SJSA1 (cell line): ENCODE measurements at regions not wholly inside any gene's neighbourhood (a gene's known extent, or its start where the extent isn't known, plus 50 kb on each side); places are given as distances from the start of the nearest gene placed in this dataset.

Experiments
- DNase-seq, 2 experiments: peaks; one replicate each; pipeline ENCODE4 v3.0.0-alpha.2; 2015 to 2020; ENCODE audit warnings: low spot score in 2 of 2, low read depth in 1 of 2
- H3K27ac ChIP-seq: fragments of 250-450 bp; sonication (Bioruptor Pico); 2 replicates; pipeline ENCODE4 v1.5.1; 2020; ENCODE audit warnings: mild to moderate bottlenecking, moderate library complexity
- H3K27me3 ChIP-seq: fragments of 250-450 bp; sonication (Bioruptor Pico); replicated peaks from 2 replicates; pipeline ENCODE4 v1.5.1; 2020; ENCODE audit warnings: mild to moderate bottlenecking, moderate library complexity
- H3K36me3 ChIP-seq: fragments of 250-450 bp; sonication (Bioruptor Pico); 2 replicates; pipeline ENCODE4 v1.5.1; 2020; ENCODE audit warnings: mild to moderate bottlenecking
- H3K4me1 ChIP-seq: fragments of 250-450 bp; sonication (Bioruptor Pico); replicated peaks from 2 replicates; pipeline ENCODE4 v1.6.1; 2021; ENCODE audit warnings: mild to moderate bottlenecking
- H3K4me3 ChIP-seq: fragments of 250-450 bp; sonication (Bioruptor Pico); 2 replicates; pipeline ENCODE4 v1.5.1; 2020; ENCODE audit warnings: mild to moderate bottlenecking
- H3K9me3 ChIP-seq: fragments of 250-450 bp; sonication (Bioruptor Pico); replicated peaks from 2 replicates; pipeline ENCODE4 v1.5.1; 2020; ENCODE audit warnings: mild to moderate bottlenecking

DNA sequence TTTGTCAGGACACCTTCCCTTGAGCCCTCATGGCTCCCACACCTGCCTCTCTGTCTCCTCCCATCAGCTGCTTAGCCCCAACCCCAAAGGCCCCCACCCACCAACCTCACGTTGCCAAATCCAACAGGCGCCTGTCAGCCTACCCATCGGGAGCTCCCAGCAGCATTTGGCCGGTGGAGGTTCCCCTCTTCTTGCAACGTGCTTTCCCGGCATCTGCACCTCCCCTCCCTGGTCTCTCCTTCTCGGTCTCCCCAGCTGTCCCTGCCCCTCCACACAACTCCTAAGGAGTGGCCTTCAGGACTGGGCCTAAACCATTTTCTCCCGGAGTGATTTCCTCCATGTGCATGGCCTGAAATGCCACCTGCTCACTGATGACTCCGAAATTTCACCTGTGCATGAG, 71.9 kb downstream of the KLHDC7A start:
- peaks cover 14% of the 10 kb centered on the region for H3K27me3 ChIP-seq
- no peaks in the 10 kb centered on the region for H3K9me3 ChIP-seq
- H3K27ac ChIP-seq = no peak overlapping the region
- H3K36me3 ChIP-seq = no peaks in the 10 kb centered on the region
- no peak for DNase-seq
- H3K4me3 ChIP-seq = no peak overlapping the region
- H3K4me1 ChIP-seq = no peaks in the 10 kb centered on the region

DNA sequence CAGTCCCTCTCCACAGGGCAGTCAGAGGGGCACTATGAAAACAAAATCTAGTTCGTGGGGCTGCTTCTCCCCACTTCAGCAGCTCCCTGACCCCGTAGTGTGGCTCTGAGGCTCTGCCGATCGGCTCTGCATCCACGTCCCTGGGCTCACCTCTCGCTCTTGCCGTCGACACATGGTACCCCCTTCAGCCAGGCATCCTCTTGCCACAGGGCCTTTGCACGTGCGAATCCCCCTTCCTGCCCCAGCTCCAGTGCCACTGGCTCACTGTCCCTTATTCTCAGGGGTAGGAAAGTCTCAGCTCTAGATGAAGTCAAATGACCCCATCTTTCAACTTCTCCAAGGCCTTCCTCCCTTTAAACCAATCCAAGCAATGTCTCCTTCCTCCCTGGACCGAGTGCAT, 72.7 kb downstream of the KLHDC7A start:
- Histone ChIP-seq H3K27me3 (peaks cover 21% of the 10 kb centered on the region), H3K4me3 (no peak overlapping the region), H3K4me1 (no peaks in the 10 kb centered on the region), H3K36me3 (no peaks in the 10 kb centered on the region), H3K27ac (no peak overlapping the region), H3K9me3 (no peaks in the 10 kb centered on the region)
- no peak for DNase-seq

DNA sequence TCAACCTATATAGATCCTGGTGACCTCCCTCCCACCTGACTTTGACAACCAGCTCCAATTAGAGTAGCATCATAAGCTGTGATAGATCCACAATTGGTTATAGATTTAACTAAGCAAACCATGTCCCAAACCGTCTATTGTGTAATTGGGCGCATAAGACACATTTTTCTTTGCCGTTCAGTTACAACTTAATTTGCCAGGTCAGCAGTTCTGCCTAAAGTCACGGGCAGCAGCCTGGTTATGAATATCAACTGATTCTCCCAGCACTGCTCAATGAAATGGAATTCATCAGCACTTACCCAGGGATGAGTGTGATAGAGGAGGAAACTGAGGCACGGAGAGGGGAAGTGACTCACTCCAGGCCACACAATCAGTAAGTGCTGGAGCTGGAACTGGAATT, 73.4 kb downstream of the KLHDC7A start:
- H3K4me3 ChIP-seq = no peak overlapping the region
- H3K36me3 ChIP-seq = no peaks in the 10 kb centered on the region

DNA sequence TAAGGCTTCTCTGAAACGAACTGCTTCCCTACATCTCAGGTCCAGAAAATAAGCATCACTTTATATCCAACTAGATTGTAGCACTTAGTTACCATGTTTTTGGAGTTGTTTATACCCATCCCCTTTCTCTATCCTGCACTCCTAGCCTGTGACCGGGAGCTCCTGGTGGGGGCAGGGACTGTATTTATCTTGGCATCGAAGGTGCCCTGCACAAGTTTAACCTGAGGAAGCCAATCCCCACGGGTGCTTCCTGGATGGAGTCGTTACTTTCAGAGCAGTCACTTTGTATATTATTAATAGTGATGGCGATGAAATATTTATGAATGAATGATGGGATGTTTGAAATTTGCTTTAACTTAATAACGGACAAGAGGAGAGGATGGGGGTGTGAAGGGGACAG, 73.9 kb downstream of the KLHDC7A start:
- DNase-seq = no peak
- H3K9me3 ChIP-seq = no peaks in the 10 kb centered on the region
- H3K27me3 ChIP-seq = peaks cover 30% of the 10 kb centered on the region
- no peak overlapping the region for H3K4me3 ChIP-seq
- H3K27ac ChIP-seq = no peak overlapping the region
- no peaks in the 10 kb centered on the region for H3K4me1 ChIP-seq
- no peaks in the 10 kb centered on the region for H3K36me3 ChIP-seq

More for the DNA sequence above, 73.4 kb downstream of the KLHDC7A start:
- Histone ChIP-seq H3K9me3 (no peaks in the 10 kb centered on the region), H3K4me1 (no peaks in the 10 kb centered on the region), H3K27ac (no peak overlapping the region), H3K27me3 (peaks cover 29% of the 10 kb centered on the region)
- DNase-seq = no peak

DNA sequence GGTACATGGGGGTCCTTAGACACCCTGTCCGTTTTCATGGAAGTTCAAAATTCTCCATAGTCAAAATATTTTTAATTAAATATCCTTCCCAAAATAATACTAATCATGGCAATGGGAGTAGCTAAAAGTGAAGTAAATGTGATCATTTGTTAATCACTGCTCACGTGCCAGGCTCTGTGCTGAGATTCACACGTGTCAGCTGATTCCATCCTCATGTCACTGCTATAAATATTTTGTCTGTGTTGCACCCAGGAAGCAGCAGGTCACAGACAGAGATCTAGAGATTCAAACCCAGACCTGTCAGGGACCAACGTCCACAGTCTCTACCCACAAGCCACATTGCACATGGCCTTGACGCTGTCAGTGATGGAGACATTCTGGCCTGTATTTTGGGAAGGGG, 74.3 kb downstream of the KLHDC7A start:
- Histone ChIP-seq H3K4me1 (no peaks in the 10 kb centered on the region), H3K27ac (no peak overlapping the region), H3K36me3 (no peaks in the 10 kb centered on the region), H3K9me3 (no peaks in the 10 kb centered on the region), H3K4me3 (no peak overlapping the region), H3K27me3 (peaks cover 31% of the 10 kb centered on the region)
- DNase-seq = no peak

DNA sequence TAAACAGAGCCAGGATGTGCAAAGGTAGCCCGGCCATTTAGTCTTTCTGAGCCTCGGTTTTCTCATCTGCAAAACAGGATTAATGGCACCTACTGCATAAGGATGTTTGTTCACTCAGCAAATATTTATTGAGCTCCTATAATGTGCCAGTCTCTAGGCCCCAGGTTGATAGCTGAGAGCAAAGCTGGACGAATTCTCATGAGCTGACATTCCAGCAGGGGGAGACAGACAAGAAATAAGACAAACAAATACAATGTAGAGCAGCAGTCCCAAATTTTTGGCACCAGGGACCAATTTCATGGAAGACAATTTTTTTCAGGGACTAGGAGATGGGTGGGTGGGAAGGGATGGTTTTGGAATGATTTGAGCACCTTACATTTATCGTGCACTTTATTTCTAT, 74.3 kb upstream of the PAX7 start:
- Histone ChIP-seq H3K27me3 (peaks cover 35% of the 10 kb centered on the region), H3K4me1 (no peaks in the 10 kb centered on the region), H3K9me3 (no peaks in the 10 kb centered on the region), H3K36me3 (no peaks in the 10 kb centered on the region), H3K27ac (no peak overlapping the region), H3K4me3 (no peak overlapping the region)
- DNase-seq = no peak

DNA sequence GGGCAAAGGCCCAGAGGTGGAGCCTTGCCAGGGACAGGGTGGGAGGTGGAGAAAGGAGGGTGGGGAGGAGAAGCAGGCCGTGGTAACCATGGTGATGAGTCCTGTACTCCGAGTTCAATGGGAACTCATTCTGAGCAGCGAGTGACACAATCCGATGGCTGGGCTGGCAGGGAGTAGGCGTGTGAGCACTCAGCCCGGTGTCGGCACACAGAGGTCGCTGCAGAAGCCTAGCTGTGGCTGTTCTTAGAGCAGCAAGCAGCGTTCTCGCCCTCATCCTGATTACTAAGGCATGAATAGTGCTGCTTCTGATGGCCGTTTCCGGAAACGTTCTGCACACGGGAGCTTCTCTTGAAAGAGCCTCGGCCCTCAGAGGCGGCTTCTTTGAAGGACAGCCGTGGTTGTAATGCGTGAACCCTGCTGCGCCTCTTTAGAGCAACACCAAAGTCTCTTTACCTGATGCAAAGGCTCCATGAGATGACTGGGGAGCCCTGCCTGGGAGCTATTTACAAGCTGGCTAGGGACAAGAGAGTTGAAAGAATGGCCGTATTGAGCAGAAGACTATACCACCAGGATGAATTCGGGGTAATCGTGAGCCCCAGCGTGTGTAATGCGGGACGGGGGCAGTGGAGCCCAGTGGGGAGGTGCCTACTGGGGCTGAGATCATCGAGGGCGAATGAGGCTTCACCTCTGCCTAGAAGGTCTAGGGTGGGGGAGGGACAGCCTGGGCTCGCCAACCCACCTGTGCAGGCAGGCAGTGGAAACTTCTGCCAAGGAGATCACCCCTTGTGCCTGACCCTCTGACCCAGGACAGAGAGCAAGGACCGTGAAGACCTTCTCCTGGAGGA, 72.8 kb upstream of the PAX7 start:
- Histone ChIP-seq H3K4me1 (no peaks in the 10 kb centered on the region), H3K9me3 (no peaks in the 10 kb centered on the region), H3K36me3 (no peaks in the 10 kb centered on the region), H3K27me3 (peaks cover 38% of the 10 kb centered on the region), H3K27ac (no peak overlapping the region), H3K4me3 (no peak overlapping the region)
- no peak for DNase-seq

DNA sequence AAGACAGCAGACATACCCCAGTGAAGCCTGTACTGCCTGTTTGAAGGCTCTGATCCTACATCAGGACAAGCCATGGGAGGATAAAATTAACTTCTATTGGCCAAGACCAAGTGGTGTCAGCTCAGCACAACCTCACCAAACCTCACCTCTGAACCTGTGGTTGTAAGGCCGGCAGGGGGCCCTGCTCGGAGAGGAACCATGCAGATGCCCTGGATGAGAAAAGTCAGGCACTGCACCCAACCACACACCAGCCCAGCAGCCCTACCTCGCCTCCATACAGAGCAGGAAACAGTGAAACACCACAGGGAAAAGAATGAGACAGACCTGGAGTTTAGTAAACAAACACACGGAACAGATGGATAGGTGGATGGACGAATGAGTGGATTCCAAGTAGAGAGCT, 70.0 kb upstream of the PAX7 start:
- H3K4me3 ChIP-seq = no peak overlapping the region
- H3K27ac ChIP-seq = no peak overlapping the region
- H3K4me1 ChIP-seq = no peaks in the 10 kb centered on the region

DNA sequence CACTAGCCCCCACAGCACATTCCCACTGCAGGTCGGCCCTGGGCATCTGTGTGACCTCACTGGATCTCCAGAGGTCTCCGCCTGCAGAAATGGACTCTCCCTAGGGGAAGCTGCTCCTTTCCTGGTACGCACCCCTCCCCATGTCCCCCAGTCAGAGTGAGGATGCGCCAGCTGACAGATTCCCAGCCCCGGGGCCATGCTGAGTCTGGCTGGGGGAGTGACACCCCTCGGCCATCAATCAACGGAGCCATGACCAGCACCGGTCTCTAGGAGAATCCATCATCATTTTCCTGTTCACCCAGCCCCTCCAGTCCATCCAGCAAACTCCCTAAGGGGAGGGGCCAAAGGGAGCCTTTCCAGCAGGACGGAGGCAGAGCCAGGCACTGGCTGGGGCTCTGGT, 68.7 kb upstream of the PAX7 start:
- no peak overlapping the region for H3K27ac ChIP-seq
- H3K4me3 ChIP-seq = no peak overlapping the region
- H3K9me3 ChIP-seq = no peaks in the 10 kb centered on the region
- DNase-seq = no peak
- H3K36me3 ChIP-seq = no peaks in the 10 kb centered on the region
- no peaks in the 10 kb centered on the region for H3K4me1 ChIP-seq
- H3K27me3 ChIP-seq = peaks cover 42% of the 10 kb centered on the region

More for the DNA sequence above, 70.0 kb upstream of the PAX7 start:
- H3K27me3 ChIP-seq = peaks cover 42% of the 10 kb centered on the region
- no peaks in the 10 kb centered on the region for H3K9me3 ChIP-seq
- DNase-seq = no peak
- no peaks in the 10 kb centered on the region for H3K36me3 ChIP-seq

DNA sequence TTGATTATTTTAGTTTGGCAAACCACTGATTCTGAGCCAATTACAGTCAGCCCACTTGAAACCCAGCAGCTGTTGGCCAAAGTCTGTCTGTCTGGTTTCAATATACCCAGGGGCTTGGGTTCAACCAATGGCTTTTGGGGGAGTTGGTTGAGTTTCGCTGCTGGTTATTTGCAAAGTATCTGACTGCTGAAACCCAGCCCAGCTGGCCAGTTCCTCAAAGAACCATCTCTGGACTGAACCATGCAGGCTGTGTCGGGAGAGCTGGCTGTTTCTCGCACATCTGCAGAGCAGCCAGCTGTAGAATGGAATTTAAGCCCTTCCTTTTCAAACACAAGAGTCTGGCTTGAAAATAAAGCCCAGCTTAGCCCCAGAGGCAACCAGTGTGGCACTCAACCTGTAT, 66.0 kb upstream of the PAX7 start:
- Histone ChIP-seq H3K36me3 (no peaks in the 10 kb centered on the region), H3K4me3 (no peak overlapping the region), H3K27ac (no peak overlapping the region), H3K9me3 (no peaks in the 10 kb centered on the region), H3K4me1 (no peaks in the 10 kb centered on the region), H3K27me3 (peaks cover 31% of the 10 kb centered on the region)
- no peak for DNase-seq

DNA sequence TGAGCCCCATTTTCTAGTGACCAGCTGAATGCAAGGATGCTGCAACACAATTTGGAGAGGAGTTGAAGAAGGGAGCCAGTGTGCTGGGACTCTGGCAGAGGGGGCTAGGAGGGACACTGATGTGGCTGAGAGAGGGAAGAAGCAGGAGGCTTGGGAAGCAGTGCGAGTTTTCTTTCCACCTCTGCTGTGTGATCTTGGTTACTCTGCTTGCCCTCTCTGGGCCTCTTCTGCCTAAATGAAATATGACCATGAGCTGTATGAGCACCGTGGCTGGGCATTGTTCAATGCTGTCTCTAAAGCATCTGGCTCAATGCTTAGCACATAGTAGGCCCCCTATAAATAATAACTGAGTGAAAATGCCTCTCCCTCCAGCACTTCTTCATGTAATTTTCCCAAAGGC, 65.3 kb upstream of the PAX7 start:
- Histone ChIP-seq H3K4me1 (no peaks in the 10 kb centered on the region), H3K27me3 (peaks cover 33% of the 10 kb centered on the region), H3K27ac (no peak overlapping the region), H3K36me3 (no peaks in the 10 kb centered on the region), H3K4me3 (no peak overlapping the region), H3K9me3 (no peaks in the 10 kb centered on the region)
- DNase-seq = no peak

DNA sequence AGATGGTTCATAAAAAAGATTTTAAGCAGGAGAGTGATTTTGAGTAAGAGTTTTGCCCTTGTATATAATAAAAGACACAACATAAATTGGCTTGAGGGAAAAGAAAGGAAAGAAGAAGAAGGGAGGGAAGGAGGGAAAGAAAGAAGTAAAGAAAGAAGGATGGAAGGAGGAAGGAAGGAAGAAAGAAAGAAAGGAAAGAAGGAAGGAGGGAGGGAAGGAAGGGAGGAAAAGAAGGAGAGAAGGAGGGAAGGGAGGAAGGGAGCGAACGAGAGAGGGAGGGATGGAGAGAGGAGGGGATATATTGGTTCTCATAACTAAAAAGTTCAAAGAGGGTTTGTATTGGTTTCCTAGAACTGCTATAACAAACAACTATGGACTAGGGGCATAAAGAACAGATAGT, 62.2 kb upstream of the PAX7 start:
- no peak overlapping the region for H3K27ac ChIP-seq
- H3K4me3 ChIP-seq = no peak overlapping the region
- no peaks in the 10 kb centered on the region for H3K4me1 ChIP-seq
- H3K36me3 ChIP-seq = no peaks in the 10 kb centered on the region
- DNase-seq = no peak
- H3K9me3 ChIP-seq = no peaks in the 10 kb centered on the region
- peaks cover 24% of the 10 kb centered on the region for H3K27me3 ChIP-seq

DNA sequence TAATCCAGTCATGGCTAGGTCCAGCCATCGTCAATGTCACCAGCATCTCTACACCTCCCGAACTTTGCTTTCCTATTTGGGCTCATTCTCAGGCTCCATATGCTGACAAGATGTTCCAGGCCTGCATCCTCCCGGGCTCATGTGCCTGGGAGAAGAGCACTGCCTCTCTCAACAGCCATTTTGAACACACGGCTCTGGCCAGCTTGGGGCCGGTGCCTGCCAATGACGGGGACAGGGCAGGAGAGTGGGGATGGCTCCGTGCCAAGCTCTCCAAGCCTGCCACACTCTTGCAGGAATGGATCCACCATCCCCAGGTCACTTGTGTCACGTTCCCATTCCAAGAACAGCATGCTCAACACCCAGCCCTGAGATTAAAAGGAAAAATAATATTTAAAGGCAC, 61.4 kb upstream of the PAX7 start:
- H3K4me3 ChIP-seq = no peak overlapping the region
- no peak overlapping the region for H3K27ac ChIP-seq
- H3K4me1 ChIP-seq = no peaks in the 10 kb centered on the region
- DNase-seq = no peak
- H3K9me3 ChIP-seq = no peaks in the 10 kb centered on the region
- H3K27me3 ChIP-seq = peaks cover 31% of the 10 kb centered on the region
- H3K36me3 ChIP-seq = no peaks in the 10 kb centered on the region

DNA sequence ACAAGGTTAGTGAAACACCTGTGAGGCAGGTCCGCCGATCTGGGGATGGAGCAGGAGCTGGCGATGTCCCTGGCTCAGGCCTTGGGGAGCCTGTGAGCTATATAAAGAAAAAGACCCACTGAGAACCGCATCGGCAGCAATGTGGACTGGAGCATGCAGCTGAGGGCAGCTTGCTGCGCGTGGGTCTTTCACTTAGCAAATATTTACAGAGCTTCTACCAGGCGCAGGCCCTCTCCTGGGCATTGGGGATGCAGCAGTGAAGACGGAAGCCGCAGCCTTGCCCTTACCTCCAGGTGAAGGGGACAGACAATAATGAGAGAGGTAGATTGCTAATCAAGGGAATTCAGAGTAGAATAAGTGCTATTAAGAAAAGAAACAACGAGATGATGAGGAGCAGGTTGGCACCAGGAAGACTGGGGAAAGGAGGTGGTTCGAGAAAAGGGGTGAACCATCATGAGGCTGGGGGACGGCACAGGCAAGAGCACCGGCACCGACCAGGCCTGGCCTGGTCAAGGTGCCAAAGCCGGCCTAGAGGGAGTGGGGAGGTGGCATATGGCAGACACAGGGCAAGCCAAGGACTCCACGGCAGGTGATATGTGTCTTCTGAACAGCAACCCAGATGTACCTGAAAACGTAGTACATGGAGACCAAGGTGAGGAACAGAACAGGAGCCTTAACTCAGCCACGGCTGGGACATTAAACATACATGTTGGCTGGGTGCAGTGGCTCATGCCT, 60.7 kb upstream of the PAX7 start:
- Histone ChIP-seq H3K36me3 (no peaks in the 10 kb centered on the region), H3K4me3 (no peak overlapping the region), H3K9me3 (no peaks in the 10 kb centered on the region), H3K27ac (no peak overlapping the region), H3K27me3 (peaks cover 32% of the 10 kb centered on the region), H3K4me1 (no peaks in the 10 kb centered on the region)
- no peak for DNase-seq
